Spleen (tissue), 11 donors: ENCODE measurements at regions not wholly inside any gene's neighbourhood (a gene's known extent, or its start where the extent isn't known, plus 50 kb on each side); places are given as distances from the start of the nearest gene placed in this dataset.

Experiments used
- DNase-seq: peaks from one replicate; pipeline ENCODE4 v3.0.0-alpha.2; 2020
- H3K27ac ChIP-seq, 8 donors: fragments of 200-600 bp; sonication (generic) in 7 of 8; 1 replicate in 4 of 8; 2 replicates in 4 of 8; pipeline versions ENCODE4 v1.5.0 to v1.8.0; 2016 to 2021; ENCODE audit warnings: inconsistent platforms in 4 of 8, mild to moderate bottlenecking in 4 of 8, moderate library complexity in 1 of 8
- H3K27me3 ChIP-seq, 7 donors: fragments of 200-600 bp; sonication (generic) in 6 of 7; replicated peaks in 1 of 7; 1 replicate in 4 of 7; 2 replicates in 3 of 7; pipeline versions ENCODE4 v1.5.0 to v1.8.0; 2016 to 2021; ENCODE audit warnings: inconsistent platforms in 3 of 7, mild to moderate bottlenecking in 1 of 7
- H3K36me3 ChIP-seq, 6 donors: fragments of 200-600 bp; sonication (generic) in 5 of 6; 1 replicate in 4 of 6; 2 replicates in 2 of 6; pipeline versions ENCODE4 v1.5.0 to v1.8.0; 2016 to 2021; ENCODE audit warnings: inconsistent platforms in 2 of 6
- H3K4me1 ChIP-seq, 6 donors: fragments of 200-600 bp; sonication (generic) in 5 of 6; 1 replicate in 3 of 6; 2 replicates in 3 of 6; pipeline versions ENCODE4 v1.5.0 to v1.8.0; 2016 to 2021; ENCODE audit warnings: inconsistent platforms in 3 of 6
- H3K4me3 ChIP-seq, 8 donors: fragments of 200-600 bp; sonication (generic) in 7 of 8; 1 replicate in 4 of 8; 2 replicates in 4 of 8; pipeline versions ENCODE4 v1.5.0 to v1.8.0; 2016 to 2021; ENCODE audit warnings: inconsistent platforms in 4 of 8, mild to moderate bottlenecking in 4 of 8, moderate library complexity in 2 of 8
- H3K9me3 ChIP-seq, 8 donors: fragments of 200-600 bp; sonication (generic) in 7 of 8; 1 replicate in 4 of 8; 2 replicates in 4 of 8; pipeline versions ENCODE4 v1.5.0 to v1.8.0; 2016 to 2021; ENCODE audit warnings: inconsistent platforms in 4 of 8
- POLR2A ChIP-seq, 3 donors: fragments of 450-650 bp; IDR thresholded peaks; one replicate each; pipeline ENCODE4 v1.5.1; 2017; ENCODE audit warnings: antibody characterized with exemption in 3 of 3, mild to moderate bottlenecking in 1 of 3
- POLR2AphosphoS5 ChIP-seq, 3 donors: sonication (generic); formaldehyde crosslinking; IDR thresholded peaks; one replicate each; pipeline ENCODE4 v1.5.1; 2017; ENCODE audit warnings: antibody characterized with exemption in 3 of 3
- WGBS, 5 donors: extraction: QIAGEN DNeasy Blood & Tissue Kit in 3 of 5; methylation state at CpG; one replicate each; pipeline versions ENCODE4 v1.1.5 to v1.1.7; 2013 to 2018; 5-methylcytosine and 5-hydroxymethylcytosine counted together
- intact Hi-C: fragments of 100-400 bp; cut with DNase I; formaldehyde crosslinking; loops from one replicate; pipeline ENCODE4 v1.15.0; 2023; ENCODE audit warnings: low total_unique reads
- TF ChIP-seq, protein P1 (sequence below), 11 experiments: fragments of 200-600 bp in 7 of 11; fragments of 450-650 bp in 4 of 11; sonication (generic) in 4 of 11; IDR thresholded peaks in 8 of 11; conservative IDR thresholded peaks in 3 of 11; 1 replicate in 7 of 11; 2 replicates in 4 of 11; pipeline versions ENCODE4 v1.4.0 to v1.8.0; 2016 to 2021; ENCODE audit warnings: antibody characterized with exemption in 11 of 11, inconsistent platforms in 4 of 11, mild to moderate bottlenecking in 1 of 11
- donor health status: healthy with polysubstance abuse.
- donor health status: DM: no; HTN: no; CAD: no; lungs with moderate emphysema.
- donor health status: DM: no; HTN: no; CAD: no.
- donor health status: Bipolar disorder and iron deficiency.
- donor health status: healthy.
- donor health status: DM: no; HTN: no; CAD: no.
- donor health status: DM: yes; HTN: yes; CAD: no.

DNA sequence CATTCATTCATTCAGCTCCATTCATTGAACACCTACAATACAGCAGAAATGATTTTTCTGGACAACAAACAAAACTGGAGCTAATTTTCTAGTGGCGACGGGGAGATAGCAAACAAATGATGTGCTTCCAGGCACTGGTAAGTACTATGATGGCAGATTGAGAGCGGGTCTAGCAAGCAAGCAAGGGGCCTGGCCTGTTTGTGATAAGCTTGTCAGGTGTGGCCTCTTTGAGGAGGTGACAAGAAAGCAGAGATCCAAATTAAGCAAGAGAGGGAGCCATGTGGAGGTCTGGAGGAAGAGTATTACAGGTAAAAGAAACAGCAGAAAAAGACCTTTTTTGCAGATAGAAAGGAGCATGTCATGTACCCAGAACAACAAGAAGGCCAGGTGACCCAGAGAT, 216.1 kb upstream of the CPHXL start:
- Histone ChIP-seq H3K9me3 (no peaks in the 10 kb centered on the region), H3K36me3 (no peaks in the 10 kb centered on the region), H3K27ac (no peak overlapping the region), H3K4me1 (no peaks in the 10 kb centered on the region), H3K27me3 (no peaks in the 10 kb centered on the region), H3K4me3 (no peak overlapping the region)
- no peak for DNase-seq
- TF ChIP-seq POLR2A (IDR thresholded peaks at IDR 0.05) (no peak), POLR2AphosphoS5 (IDR thresholded peaks at IDR 0.05) (no peak)
- TF ChIP-seq, protein P1, sequence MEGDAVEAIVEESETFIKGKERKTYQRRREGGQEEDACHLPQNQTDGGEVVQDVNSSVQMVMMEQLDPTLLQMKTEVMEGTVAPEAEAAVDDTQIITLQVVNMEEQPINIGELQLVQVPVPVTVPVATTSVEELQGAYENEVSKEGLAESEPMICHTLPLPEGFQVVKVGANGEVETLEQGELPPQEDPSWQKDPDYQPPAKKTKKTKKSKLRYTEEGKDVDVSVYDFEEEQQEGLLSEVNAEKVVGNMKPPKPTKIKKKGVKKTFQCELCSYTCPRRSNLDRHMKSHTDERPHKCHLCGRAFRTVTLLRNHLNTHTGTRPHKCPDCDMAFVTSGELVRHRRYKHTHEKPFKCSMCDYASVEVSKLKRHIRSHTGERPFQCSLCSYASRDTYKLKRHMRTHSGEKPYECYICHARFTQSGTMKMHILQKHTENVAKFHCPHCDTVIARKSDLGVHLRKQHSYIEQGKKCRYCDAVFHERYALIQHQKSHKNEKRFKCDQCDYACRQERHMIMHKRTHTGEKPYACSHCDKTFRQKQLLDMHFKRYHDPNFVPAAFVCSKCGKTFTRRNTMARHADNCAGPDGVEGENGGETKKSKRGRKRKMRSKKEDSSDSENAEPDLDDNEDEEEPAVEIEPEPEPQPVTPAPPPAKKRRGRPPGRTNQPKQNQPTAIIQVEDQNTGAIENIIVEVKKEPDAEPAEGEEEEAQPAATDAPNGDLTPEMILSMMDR (IDR thresholded peaks at IDR 0.05 in 8 of 11, conservative IDR thresholded peaks at IDR 0.05 in 3 of 11), result no peak
- WGBS, 5 donors, result 75 to 91% (median 89%) methylated on average over 3 of the region's 3 CpGs
- intact Hi-C loops, result no loop called here

DNA sequence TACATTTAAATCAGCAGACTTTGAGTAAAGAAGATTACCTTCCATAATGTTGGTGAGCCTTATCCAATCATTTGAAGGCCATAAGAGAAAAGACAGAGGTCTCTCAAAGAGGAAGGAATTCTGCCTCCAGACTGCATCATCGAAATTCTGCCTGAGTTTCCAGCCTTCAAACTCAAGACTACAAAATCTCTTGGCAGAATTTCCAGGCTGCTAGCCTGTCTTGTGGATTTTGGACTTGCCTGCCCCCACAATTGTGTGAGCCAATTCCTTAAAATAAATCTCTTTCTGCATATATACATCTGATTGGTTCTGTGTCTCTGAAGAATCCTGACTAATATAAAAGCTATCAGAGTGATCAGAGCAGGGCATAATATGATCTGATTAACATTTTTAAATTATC, 216.6 kb upstream of the CPHXL start:
- intact Hi-C loops, result no loop called here
- TF ChIP-seq POLR2AphosphoS5 (IDR thresholded peaks at IDR 0.05) (no peak), POLR2A (IDR thresholded peaks at IDR 0.05) (no peak)
- TF ChIP-seq, protein P1 (IDR thresholded peaks at IDR 0.05 in 8 of 11, conservative IDR thresholded peaks at IDR 0.05 in 3 of 11), result no peak
- no peak overlapping the region for H3K27ac ChIP-seq
- no peak for DNase-seq
- H3K4me3 ChIP-seq, result no peak overlapping the region
- no peaks in the 10 kb centered on the region for H3K9me3 ChIP-seq
- 50 to 63% (median 56%) methylated on average over 1 of the region's 1 CpG for WGBS, 5 donors
- no peaks in the 10 kb centered on the region for H3K4me1 ChIP-seq
- H3K36me3 ChIP-seq, result no peaks in the 10 kb centered on the region
- no peaks in the 10 kb centered on the region for H3K27me3 ChIP-seq

DNA sequence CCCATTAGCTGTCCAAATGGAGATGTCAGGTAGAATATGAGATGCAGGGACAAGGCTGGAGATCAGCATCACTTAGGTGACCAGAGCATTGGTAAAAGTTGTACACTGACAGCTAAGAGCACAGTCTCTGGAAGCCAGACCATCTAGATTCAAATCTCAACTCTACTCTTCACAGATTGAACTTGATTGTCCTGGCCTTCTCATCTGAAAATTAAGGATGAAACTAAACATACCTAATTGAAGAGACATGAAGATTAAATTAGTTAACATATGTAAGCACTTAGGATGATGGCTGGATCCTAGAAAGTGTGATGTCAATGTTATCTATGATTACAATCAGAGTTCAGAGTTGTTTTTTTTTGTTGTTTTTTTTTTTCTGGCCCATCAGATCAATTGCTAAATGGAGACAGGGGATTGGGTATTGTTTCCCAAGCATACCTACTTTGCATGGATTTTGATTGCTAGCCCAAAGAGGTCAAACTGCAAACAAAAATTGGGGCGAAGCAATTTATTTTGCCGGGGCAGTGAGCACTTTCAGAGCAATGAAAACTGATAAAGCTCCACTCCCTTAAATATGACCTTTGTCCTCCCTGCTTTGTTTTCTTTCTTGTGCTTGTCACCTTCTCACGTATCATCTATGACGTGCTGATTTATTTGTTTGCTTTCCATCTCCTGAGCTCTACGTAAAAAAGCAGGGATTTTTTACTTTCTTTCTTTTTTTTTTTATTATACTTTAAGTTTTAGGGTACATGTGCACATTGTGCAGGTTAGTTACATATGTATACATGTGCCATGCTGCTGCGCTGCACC, 217.6 kb upstream of the CPHXL start:
- H3K4me1 ChIP-seq, result no peaks in the 10 kb centered on the region
- WGBS, 5 donors, result 69 to 80% (median 78%) methylated on average over 5 to 6 of the region's 6 CpGs
- no peak overlapping the region for H3K4me3 ChIP-seq
- TF ChIP-seq, protein P1 (IDR thresholded peaks at IDR 0.05 in 8 of 11, conservative IDR thresholded peaks at IDR 0.05 in 3 of 11), result no peak
- no peak for TF ChIP-seq POLR2A (IDR thresholded peaks at IDR 0.05)
- no peaks in the 10 kb centered on the region for H3K9me3 ChIP-seq
- no peak overlapping the region for H3K27ac ChIP-seq
- H3K36me3 ChIP-seq, result no peaks in the 10 kb centered on the region
- no peaks in the 10 kb centered on the region for H3K27me3 ChIP-seq
- DNase-seq, result no peak
- intact Hi-C loops, result no loop called here

DNA sequence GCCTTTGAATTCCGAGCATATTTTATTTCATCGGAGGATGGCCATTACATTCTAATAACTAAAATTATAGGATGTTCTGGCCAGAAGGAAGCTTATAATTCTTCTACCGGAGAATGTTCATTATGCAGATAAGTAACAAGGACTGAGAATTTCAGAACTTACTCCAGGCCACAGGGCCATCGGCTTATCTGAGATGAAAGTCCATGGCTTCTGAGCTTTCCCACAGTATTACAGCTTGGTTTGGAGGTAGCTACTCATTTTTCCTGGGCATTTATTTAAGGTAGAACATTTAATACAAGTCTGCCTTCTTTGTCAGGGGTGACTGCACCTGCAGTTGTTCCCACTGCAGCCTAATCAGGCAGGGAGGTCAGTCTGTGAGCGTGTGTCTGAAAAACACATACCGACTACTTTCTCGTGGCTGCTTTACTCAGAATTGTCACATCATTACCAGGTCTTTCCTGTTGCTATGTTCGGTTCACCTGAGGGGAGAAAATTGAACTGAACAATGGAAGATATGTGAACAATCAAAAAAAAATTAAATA, 219.7 kb upstream of the CPHXL start:
- TF ChIP-seq POLR2AphosphoS5 (IDR thresholded peaks at IDR 0.05), result no peak
- intact Hi-C loops, result no loop called here
- WGBS, 5 donors, result 83 to 88% (median 86%) methylated on average over 8 of the region's 8 CpGs

More for the DNA sequence above, 219.7 kb upstream of the CPHXL start:
- Histone ChIP-seq H3K36me3 (no peaks in the 10 kb centered on the region), H3K27ac (no peak overlapping the region), H3K4me1 (no peaks in the 10 kb centered on the region), H3K27me3 (no peaks in the 10 kb centered on the region), H3K4me3 (no peak overlapping the region), H3K9me3 (no peaks in the 10 kb centered on the region)
- DNase-seq, result no peak
